H1 (cell line): ENCODE measurements at regions not wholly inside any gene's neighbourhood (a gene's known extent, or its start where the extent isn't known, plus 50 kb on each side); places are given as distances from the start of the nearest gene placed in this dataset.

ENCODE experiments used
- CTCF ChIA-PET: fragments of 300-600 bp; sonication (Branson Sonifier 250); formaldehyde crosslinking; loops from one replicate; lab custom pipeline; 2021; ENCODE audit not compliant: partially characterized antibody; lab: Charles Lee
- POLR2A ChIA-PET: fragments of 300-600 bp; sonication (Branson Sonifier 250); formaldehyde crosslinking; loops from one replicate; lab custom pipeline; 2021; ENCODE audit warnings: inconsistent platforms; ENCODE audit not compliant: partially characterized antibody; lab: Charles Lee
- DNase-seq, 2 experiments: peaks; one replicate each; pipeline versions ENCODE4 v3.0.0 to v3.0.0-alpha.2; 2010 to 2022; ENCODE audit warnings: low spot score in 2 of 2, low read depth in 1 of 2, mixed read lengths in 1 of 2
- FAIRE-seq: peaks from 2 replicates; lab custom pipeline; 2011; peaks lifted over from hg19 to GRCh38; lab: Jason Lieb, UNC
- H2AFZ ChIP-seq: 2 replicates; pipeline ENCODE4 v1.8.1; 2012; ENCODE audit warnings: low read length, inconsistent platforms
- H2AK5ac ChIP-seq: 2 replicates; pipeline ENCODE4 v1.6.1; 2013; ENCODE audit warnings: low read depth, low read length
- H2BK120ac ChIP-seq: replicated peaks from 2 replicates; pipeline ENCODE3; 2013; ENCODE audit warnings: low read depth, low read length, inconsistent platforms
- H2BK12ac ChIP-seq: 2 replicates; pipeline ENCODE4 v1.6.1; 2013; ENCODE audit warnings: low read depth, low read length
- H2BK15ac ChIP-seq: 2 replicates; pipeline ENCODE4 v1.6.1; 2013; ENCODE audit warnings: low read length
- H2BK20ac ChIP-seq: 2 replicates; pipeline ENCODE4 v1.6.1; 2013; ENCODE audit warnings: low read length
- H2BK5ac ChIP-seq: 2 replicates; pipeline ENCODE4 v1.6.1; 2013; ENCODE audit warnings: low read depth, low read length
- H3K14ac ChIP-seq: 2 replicates; pipeline ENCODE4 v1.6.1; 2013; ENCODE audit warnings: inconsistent platforms; ENCODE audit not compliant: insufficient read length
- H3K18ac ChIP-seq: 2 replicates; pipeline ENCODE4 v1.6.1; 2013; ENCODE audit warnings: low read length; ENCODE audit errors: extremely low read depth
- H3K23ac ChIP-seq: 2 replicates; pipeline ENCODE4 v1.6.1; 2013; ENCODE audit warnings: inconsistent platforms; ENCODE audit not compliant: insufficient read length
- H3K23me2 ChIP-seq: 2 replicates; pipeline ENCODE4 v1.6.1; 2013; ENCODE audit warnings: low read depth, low read length
- H3K27ac ChIP-seq: 2 replicates; pipeline ENCODE4 v1.6.1; 2011; ENCODE audit warnings: low read depth, low read length, inconsistent platforms
- H3K27me3 ChIP-seq, 4 experiments: replicated peaks in 1 of 4; 1 replicate in 1 of 4; 2 replicates in 3 of 4; pipeline versions ENCODE4 v1.6.1 to v1.8.1; 2011 to 2013; ENCODE audit warnings: low read length in 3 of 4, mild to moderate bottlenecking in 3 of 4, inconsistent platforms in 2 of 4, mixed read lengths in 2 of 4, moderate library complexity in 1 of 4; ENCODE audit not compliant: control insufficient read depth in 3 of 4, insufficient read depth in 3 of 4; ENCODE audit errors: extremely low read depth in 1 of 4
- H3K36me3 ChIP-seq, 4 experiments: 2 replicates each; pipeline versions ENCODE4 v1.6.1 to v1.8.1; 2011 to 2013; ENCODE audit warnings: mild to moderate bottlenecking in 4 of 4, low read length in 3 of 4, moderate library complexity in 2 of 4, control low read depth in 1 of 4, inconsistent platforms in 1 of 4; ENCODE audit not compliant: insufficient read depth in 4 of 4, control insufficient read depth in 2 of 4
- H3K4ac ChIP-seq: replicated peaks from 2 replicates; pipeline ENCODE3; 2013; ENCODE audit warnings: low read length, low read depth, mixed read lengths, inconsistent platforms; ENCODE audit not compliant: insufficient read length
- H3K4me1 ChIP-seq, 4 experiments: replicated peaks in 1 of 4; 1 replicate in 1 of 4; 2 replicates in 3 of 4; pipeline versions ENCODE4 v1.6.1 to v1.8.1; 2011 to 2013; ENCODE audit warnings: low read length in 3 of 4, inconsistent platforms in 2 of 4, mixed read lengths in 1 of 4; ENCODE audit not compliant: insufficient read depth in 4 of 4, control insufficient read depth in 3 of 4
- H3K4me2 ChIP-seq, 2 experiments: 2 replicates each; pipeline versions ENCODE4 v1.6.1 to v1.8.1; 2011 to 2013; ENCODE audit warnings: low read depth in 2 of 2, low read length in 2 of 2, control low read depth in 1 of 2, inconsistent platforms in 1 of 2, mild to moderate bottlenecking in 1 of 2; ENCODE audit not compliant: insufficient read depth in 1 of 2
- H3K4me3 ChIP-seq, 4 experiments: fragments of 200-600, 300-600 bp in 1 of 4; sonication (generic), shearing (Covaris generic), sonication (Bioruptor Twin) in 1 of 4; 2 replicates each; pipeline versions ENCODE4 v1.5.1 to v1.8.1; 2011 to 2016; ENCODE audit warnings: low read length in 4 of 4, low read depth in 3 of 4, control low read depth in 2 of 4, inconsistent platforms in 2 of 4, mild to moderate bottlenecking in 2 of 4, mixed read lengths in 1 of 4, moderate library complexity in 1 of 4; ENCODE audit not compliant: insufficient read depth in 2 of 4; ENCODE audit errors: extremely low read depth in 1 of 4
- H3K56ac ChIP-seq: replicated peaks from 2 replicates; pipeline ENCODE3; 2013; ENCODE audit warnings: low read depth, mild to moderate bottlenecking, mixed read lengths, low read length, inconsistent platforms; ENCODE audit not compliant: insufficient read length
- H3K79me1 ChIP-seq: 2 replicates; pipeline ENCODE4 v1.6.1; 2013; ENCODE audit warnings: low read depth, low read length, control low read depth
- H3K79me2 ChIP-seq, 2 experiments: 2 replicates each; pipeline versions ENCODE4 v1.6.1 to v1.8.1; 2012 to 2013; ENCODE audit warnings: low read length in 2 of 2, mild to moderate bottlenecking in 2 of 2, inconsistent platforms in 1 of 2; ENCODE audit not compliant: insufficient read depth in 2 of 2, control insufficient read depth in 1 of 2
- H3K9ac ChIP-seq, 4 experiments: replicated peaks in 1 of 4; 1 replicate in 1 of 4; 2 replicates in 3 of 4; pipeline versions ENCODE4 v1.6.1 to v1.8.1; 2011 to 2013; ENCODE audit warnings: low read depth in 3 of 4, low read length in 3 of 4, control low read depth in 2 of 4, mild to moderate bottlenecking in 2 of 4, moderate library complexity in 2 of 4, inconsistent platforms in 1 of 4; ENCODE audit errors: extremely low read depth in 1 of 4
- H3K9me3 ChIP-seq, 2 experiments: 2 replicates each; pipeline versions ENCODE4 v1.6.1 to v1.8.1; 2012 to 2013; ENCODE audit warnings: mild to moderate bottlenecking in 2 of 2, moderate library complexity in 2 of 2, control low read depth in 1 of 2, inconsistent platforms in 1 of 2, low read depth in 1 of 2, low read length in 1 of 2, mixed read lengths in 1 of 2; ENCODE audit not compliant: insufficient read depth in 2 of 2
- H4K20me1 ChIP-seq, 2 experiments: replicated peaks in 1 of 2; 2 replicates each; pipeline versions ENCODE3 to v1.8.1; 2011 to 2013; ENCODE audit warnings: inconsistent platforms in 2 of 2, low read length in 2 of 2, mild to moderate bottlenecking in 1 of 2; ENCODE audit not compliant: insufficient read depth in 2 of 2, control insufficient read depth in 1 of 2
- H4K5ac ChIP-seq: 2 replicates; pipeline ENCODE4 v1.6.1; 2013; ENCODE audit warnings: low read length, low read depth, mixed read lengths, inconsistent platforms; ENCODE audit not compliant: insufficient read length
- H4K8ac ChIP-seq: 2 replicates; pipeline ENCODE4 v1.8.0; 2013; ENCODE audit warnings: mild to moderate bottlenecking, moderate library complexity, low read length, inconsistent platforms; ENCODE audit not compliant: insufficient read depth; ENCODE audit errors: extremely low read depth
- H4K91ac ChIP-seq: replicated peaks from 2 replicates; pipeline ENCODE3; 2013; ENCODE audit warnings: low read length, mixed read lengths, inconsistent platforms; ENCODE audit not compliant: insufficient read length
- EZH2 ChIP-seq: fragments of 200-600 bp; sonication (generic); IDR thresholded peaks from 2 replicates; pipeline ENCODE4 v1.7.1; 2012; ENCODE audit warnings: low read depth, mild to moderate bottlenecking, moderate library complexity, low read length, inconsistent platforms; ENCODE audit not compliant: severe bottlenecking
- KDM5A ChIP-seq: fragments of 200-600 bp; IDR thresholded peaks from 2 replicates; pipeline ENCODE4 v1.7.1; 2012; ENCODE audit warnings: mild to moderate bottlenecking, low read length, inconsistent platforms, mixed read lengths
- PHF8 ChIP-seq: fragments of 200-600 bp; sonication (generic); conservative IDR thresholded peaks from 2 replicates; pipeline ENCODE4 v1.7.1; 2012; ENCODE audit warnings: low read depth, mild to moderate bottlenecking, inconsistent platforms, low read length, moderate library complexity
- POLR2AphosphoS5 ChIP-seq: IDR thresholded peaks from 2 replicates; pipeline ENCODE4 v1.6.1; 2011; ENCODE audit warnings: low read depth, low read length
- RAD21 ChIP-seq, 2 experiments: IDR thresholded peaks in 1 of 2; conservative IDR thresholded peaks in 1 of 2; 2 replicates each; pipeline ENCODE4 v1.6.1; 2011; ENCODE audit warnings: low read depth in 2 of 2, low read length in 2 of 2, improper control_type of control experiment in 1 of 2, inconsistent platforms in 1 of 2, mild to moderate bottlenecking in 1 of 2, moderate library complexity in 1 of 2
- WGBS, 2 experiments: shearing (Covaris generic) in 1 of 2; methylation state at CpG; one replicate each; pipeline versions ENCODE4 v1.1.6 to v1.1.7; 2013 to 2015; ENCODE audit warnings: low lambda C conversion rate in 2 of 2, mixed read lengths in 2 of 2, inconsistent platforms in 1 of 2, low coverage in 1 of 2, missing lambda C conversion rate in 1 of 2; ENCODE audit not compliant: insufficient replicate concordance in 2 of 2, insufficient coverage in 1 of 2, insufficient read length in 1 of 2; ENCODE audit errors: extremely low coverage in 1 of 2, missing lambda C conversion rate in 1 of 2; 5-methylcytosine and 5-hydroxymethylcytosine counted together

DNA sequence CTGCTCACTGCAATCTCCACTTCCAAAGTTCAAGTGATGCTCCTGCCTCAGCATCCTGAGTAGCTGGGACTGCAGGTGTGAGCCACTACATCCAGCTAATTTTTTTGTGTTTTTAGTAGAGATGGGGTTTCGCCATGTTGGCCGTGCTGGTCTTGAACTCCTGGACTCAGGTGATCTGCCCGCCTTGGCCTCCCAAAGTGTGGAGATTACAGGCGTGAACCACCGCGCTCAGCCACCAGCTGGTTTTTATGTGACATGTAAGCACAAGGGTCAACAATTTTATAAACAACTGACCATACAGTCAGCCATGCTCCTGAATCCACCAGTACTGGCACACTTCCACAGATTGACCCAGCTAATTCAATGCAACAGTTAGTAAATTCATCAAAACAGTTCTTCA lies 526.3 kb upstream of the LRRC4C start:
- 97% methylated on average over 6 of the region's 6 CpGs; no CpG with 5 or more reads in 1 of the 2 experiments for WGBS, 2 experiments
- H3K4me2 ChIP-seq: no peak overlapping the region
- H3K9ac ChIP-seq: no peak overlapping the region
- DNase-seq (no peak), FAIRE-seq (no peak)
- H4K20me1 ChIP-seq: no peaks in the 10 kb centered on the region
- no peaks in the 10 kb centered on the region for H3K9me3 ChIP-seq
- ChIA-PET CTCF (no interaction called here), POLR2A (no interaction called here)
- H3K23me2 ChIP-seq: no peaks in the 10 kb centered on the region
- H3K79me2 ChIP-seq: no peaks in the 10 kb centered on the region
- H2BK5ac ChIP-seq: no peak overlapping the region
- no peak overlapping the region for H3K18ac ChIP-seq
- H2BK120ac ChIP-seq: no peak overlapping the region
- no peak overlapping the region for H4K5ac ChIP-seq
- TF ChIP-seq POLR2AphosphoS5: no peak
- no peak for TF ChIP-seq KDM5A
- no peak for TF ChIP-seq EZH2
- no peak for TF ChIP-seq RAD21 (IDR thresholded peaks at IDR 0.05 in 1 of 2, conservative IDR thresholded peaks at IDR 0.05 in 1 of 2; ENCODE audit: low read depth in 2 of 2, low read length in 2 of 2)
- no peak for TF ChIP-seq PHF8
- no peaks in the 10 kb centered on the region for H3K79me1 ChIP-seq
- no peak overlapping the region for H3K14ac ChIP-seq
- H3K36me3 ChIP-seq: no peaks in the 10 kb centered on the region
- no peaks in the 10 kb centered on the region for H3K27me3 ChIP-seq
- no peak overlapping the region for H3K56ac ChIP-seq
- H2BK15ac ChIP-seq: no peak overlapping the region
- no peak overlapping the region for H4K91ac ChIP-seq
- no peak overlapping the region for H3K23ac ChIP-seq
- no peak overlapping the region for H2BK12ac ChIP-seq
- H4K8ac ChIP-seq: no peak overlapping the region
- no peak overlapping the region for H3K27ac ChIP-seq
- no peak overlapping the region for H2BK20ac ChIP-seq
- H3K4ac ChIP-seq: no peak overlapping the region
- H3K4me1 ChIP-seq: no peaks in the 10 kb centered on the region
- H3K4me3 ChIP-seq: no peak overlapping the region
- H2AFZ ChIP-seq: no peak overlapping the region
- no peak overlapping the region for H2AK5ac ChIP-seq
